IMR-90 (cell line): ENCODE measurements at regions not wholly inside any gene's neighbourhood (a gene's known extent, or its start where the extent isn't known, plus 50 kb on each side); places are given as distances from the start of the nearest gene placed in this dataset.

Source experiments
- ATAC-seq: fragments of 200-7000 bp; cut with Tn5 transposase; 2 replicates; pipeline ENCODE4 v1.9.1; 2020; ENCODE audit warnings: low read depth, mild to moderate bottlenecking, moderate library complexity
- BruUV-seq: library from RNA; stranded (reverse); fragments of 400-500 nt; replicated peaks from 2 replicates; lab custom pipeline; 2021; lab: Mats Ljungman, UMichigan
- CTCF ChIA-PET: fragments of 300-600 bp; formaldehyde crosslinking; extraction: SDS; loops from one replicate; lab custom pipeline; 2021; ENCODE audit warnings: antibody characterized with exemption; lab: Yijun Ruan, JAX
- POLR2A ChIA-PET: fragments of 300-600 bp; sonication (Branson Sonifier 250); formaldehyde crosslinking; loops from one replicate; lab custom pipeline; 2022; ENCODE audit warnings: antibody characterized with exemption; ENCODE audit not compliant: unreplicated experiment; lab: Charles Lee
- DNase-seq: peaks from one replicate; pipeline ENCODE4 v3.0.0; 2013
- H2AFZ ChIP-seq: replicated peaks from 2 replicates; pipeline ENCODE3; 2013; ENCODE audit warnings: low read length, mild to moderate bottlenecking; ENCODE audit not compliant: poor library complexity
- H2AK5ac ChIP-seq: 2 replicates; pipeline ENCODE4 v1.6.1; 2013; ENCODE audit warnings: low read depth, low read length, inconsistent platforms
- H2AK9ac ChIP-seq: replicated peaks from 2 replicates; pipeline ENCODE3; 2013; ENCODE audit warnings: mild to moderate bottlenecking, low read depth, low read length, moderate library complexity; ENCODE audit not compliant: poor library complexity
- H2BK120ac ChIP-seq: 2 replicates; pipeline ENCODE4 v1.6.1; 2013; ENCODE audit warnings: low read depth, low read length, inconsistent platforms
- H2BK15ac ChIP-seq: 3 replicates; pipeline ENCODE4 v1.6.1; 2013; ENCODE audit warnings: low read depth, low read length, inconsistent platforms
- H2BK20ac ChIP-seq: 2 replicates; pipeline ENCODE4 v1.6.1; 2013; ENCODE audit warnings: low read depth, mild to moderate bottlenecking, inconsistent platforms, low read length, moderate library complexity
- H2BK5ac ChIP-seq: 2 replicates; pipeline ENCODE4 v1.6.1; 2013; ENCODE audit warnings: mild to moderate bottlenecking, low read depth, low read length, inconsistent platforms; ENCODE audit not compliant: poor library complexity, severe bottlenecking
- H3K14ac ChIP-seq: replicated peaks from 2 replicates; pipeline ENCODE4 v1.6.1; 2013; ENCODE audit warnings: low read depth, low read length, inconsistent platforms
- H3K18ac ChIP-seq: 2 replicates; pipeline ENCODE4 v1.6.1; 2013; ENCODE audit warnings: low read depth, low read length, control low read depth
- H3K23ac ChIP-seq: 2 replicates; pipeline ENCODE4 v1.6.1; 2013; ENCODE audit warnings: low read depth, low read length, inconsistent platforms
- H3K27ac ChIP-seq: 2 replicates; pipeline ENCODE4 v1.5.1; 2013; ENCODE audit warnings: mild to moderate bottlenecking, control low read depth, low read length; ENCODE audit not compliant: insufficient read depth
- H3K27me3 ChIP-seq: 2 replicates; pipeline ENCODE4 v1.6.1; 2013; ENCODE audit warnings: low read length; ENCODE audit not compliant: control insufficient read depth, insufficient read depth
- H3K36me3 ChIP-seq: 2 replicates; pipeline ENCODE4 v1.6.1; 2013; ENCODE audit warnings: low read length, mixed read lengths; ENCODE audit not compliant: control insufficient read depth, insufficient read depth
- H3K4ac ChIP-seq: 2 replicates; pipeline ENCODE4 v1.6.1; 2013; ENCODE audit warnings: low read depth, low read length, inconsistent platforms
- H3K4me1 ChIP-seq: 2 replicates; pipeline ENCODE4 v1.6.1; 2013; ENCODE audit warnings: low read length, mixed read lengths; ENCODE audit not compliant: control insufficient read depth, insufficient read depth
- H3K4me2 ChIP-seq: 2 replicates; pipeline ENCODE4 v1.6.1; 2013; ENCODE audit warnings: low read depth, mild to moderate bottlenecking, control low read depth, low read length, moderate library complexity
- H3K4me3 ChIP-seq: 2 replicates; pipeline ENCODE4 v1.5.1; 2013; ENCODE audit warnings: low read depth, mild to moderate bottlenecking, control low read depth, low read length, moderate library complexity; ENCODE audit not compliant: insufficient read depth
- H3K56ac ChIP-seq: 2 replicates; pipeline ENCODE4 v1.6.1; 2013; ENCODE audit warnings: low read length, inconsistent platforms; ENCODE audit not compliant: insufficient read depth; ENCODE audit errors: extremely low read depth
- H3K79me1 ChIP-seq, 2 experiments: 2 replicates each; pipeline ENCODE4 v1.6.1; 2013; ENCODE audit warnings: low read length in 2 of 2, inconsistent platforms in 1 of 2, low read depth in 1 of 2
- H3K9ac ChIP-seq: 2 replicates; pipeline ENCODE4 v1.6.1; 2013; ENCODE audit warnings: low read depth, low read length, control low read depth
- H3K9me1 ChIP-seq: 2 replicates; pipeline ENCODE4 v1.6.1; 2013; ENCODE audit warnings: low read length, inconsistent platforms; ENCODE audit not compliant: insufficient read depth
- H3K9me3 ChIP-seq: 2 replicates; pipeline ENCODE4 v1.6.1; 2013; ENCODE audit warnings: low read length; ENCODE audit not compliant: control insufficient read depth, insufficient read depth
- H4K20me1 ChIP-seq: 2 replicates; pipeline ENCODE4 v1.6.1; 2013; ENCODE audit warnings: low read length, inconsistent platforms; ENCODE audit not compliant: insufficient read depth
- H4K5ac ChIP-seq: 2 replicates; pipeline ENCODE4 v1.6.1; 2013; ENCODE audit warnings: mild to moderate bottlenecking, low read depth, low read length, control low read depth
- H4K8ac ChIP-seq, 2 experiments: 2 replicates each; pipeline ENCODE4 v1.6.1; 2013; ENCODE audit warnings: low read depth in 2 of 2, low read length in 2 of 2, control low read depth in 1 of 2, inconsistent platforms in 1 of 2
- H4K91ac ChIP-seq: 2 replicates; pipeline ENCODE4 v1.6.1; 2013; ENCODE audit warnings: low read depth, low read length, inconsistent platforms; ENCODE audit not compliant: insufficient read depth
- CEBPB ChIP-seq: IDR thresholded peaks from 2 replicates; pipeline ENCODE4 v1.6.1; 2012; ENCODE audit warnings: low read depth, low read length, improper control_type of control experiment
- MAFK ChIP-seq: IDR thresholded peaks from 2 replicates; pipeline ENCODE4 v1.6.1; 2012; ENCODE audit warnings: low read depth, low read length, improper control_type of control experiment
- MAZ ChIP-seq: IDR thresholded peaks from 2 replicates; pipeline ENCODE4 v1.6.1; 2012; ENCODE audit warnings: low read depth, mild to moderate bottlenecking, low read length, improper control_type of control experiment, moderate library complexity, borderline replicate concordance
- MXI1 ChIP-seq: IDR thresholded peaks from 2 replicates; pipeline ENCODE4 v1.6.1; 2012; ENCODE audit warnings: low read depth, mild to moderate bottlenecking, low read length, moderate library complexity, borderline replicate concordance
- RAD21 ChIP-seq: IDR thresholded peaks from 2 replicates; pipeline ENCODE4 v1.6.1; 2012; ENCODE audit warnings: low read length, improper control_type of control experiment
- WGBS, 2 experiments: methylation state at CpG; one replicate each; pipeline versions ENCODE4 v1.1.5 to v1.1.7; 2013; ENCODE audit warnings: missing lambda C conversion rate in 2 of 2; ENCODE audit not compliant: insufficient read length in 1 of 2; ENCODE audit errors: extremely low coverage in 2 of 2; 5-methylcytosine and 5-hydroxymethylcytosine counted together
- dilution Hi-C: fragments of 300-500 bp; cut with HindIII; formaldehyde crosslinking; loops from one replicate; pipeline ENCODE4 v1.14.3; 2018; ENCODE audit warnings: low sequenced_read_pairs; ENCODE audit not compliant: unreplicated experiment
- in situ Hi-C: fragments of 300-500 bp; cut with MboI; formaldehyde crosslinking; loops from 3 replicates; pipeline ENCODE4 v1.14.3; 2019; ENCODE audit warnings: low sequenced_read_pairs, inconsistent platforms, mixed read lengths
- intact Hi-C: fragments of 100-400 bp; cut with micrococcal nuclease; formaldehyde crosslinking; loops from 2 replicates; pipeline ENCODE4 v1.10.0; 2022

DNA sequence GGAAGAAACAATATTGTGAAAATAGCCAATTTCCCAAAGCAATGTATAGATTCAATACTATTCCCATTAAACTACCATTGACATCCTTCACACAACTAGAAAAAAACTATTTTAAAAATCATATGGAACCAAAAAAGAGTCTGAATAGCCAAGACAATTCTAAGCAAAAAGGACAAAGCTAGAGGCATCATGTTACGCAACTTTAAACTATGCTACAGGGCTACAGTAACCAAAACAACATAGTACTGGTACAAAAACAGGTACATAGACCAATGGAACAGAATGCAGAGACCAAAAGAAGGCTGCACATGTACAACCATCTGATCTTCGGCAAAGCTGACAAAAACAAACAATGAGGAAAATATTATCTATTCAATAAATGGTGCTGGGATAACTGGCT lies 233.3 kb upstream of the TMPRSS15 start:
- Histone ChIP-seq H4K8ac (no peak overlapping the region), H2AK9ac (no peak overlapping the region), H2AFZ (no peak overlapping the region), H3K9me3 (0 out of 2 replicates have a peak, but pooled peaks cover 2% of the 10 kb centered on the region), H2BK15ac (no peak overlapping the region), H2BK120ac (no peak overlapping the region), H4K91ac (no peak overlapping the region), H3K36me3 (no peaks in the 10 kb centered on the region), H2BK20ac (no peak overlapping the region), H3K4me2 (no peak overlapping the region), H3K4me3 (no peak overlapping the region), H3K18ac (no peak overlapping the region), H3K4me1 (no peaks in the 10 kb centered on the region), H2AK5ac (no peak overlapping the region), H3K27ac (no peak overlapping the region), H3K9me1 (no peaks in the 10 kb centered on the region), H3K4ac (no peak overlapping the region), H4K20me1 (no peaks in the 10 kb centered on the region), H3K9ac (no peak overlapping the region), H3K23ac (no peak overlapping the region), H3K14ac (no peak overlapping the region), H2BK5ac (no peak overlapping the region), H4K5ac (no peak overlapping the region), H3K27me3 (no peaks in the 10 kb centered on the region), H3K79me1 (no peaks in the 10 kb centered on the region), H3K56ac (no peak overlapping the region)
- dilution Hi-C loops, result no loop called here
- CTCF ChIA-PET, result no interaction called here
- no peak for DNase-seq
- in situ Hi-C loops, result loop anchor here (25.0 kb wide), 1 partner anchor 100 kb away; no protein-coding TSS in a partner anchor
- intact Hi-C loops, result no loop called here
- POLR2A ChIA-PET, result no interaction called here
- no TSS peak for BruUV-seq
- ATAC-seq, result no peak
- TF ChIP-seq MAFK, result no peak
- TF ChIP-seq CEBPB, result 0 out of 2 replicates have a peak, but pooled peaks have one; percentile 27
- no peak for TF ChIP-seq RAD21
- no peak for TF ChIP-seq MXI1
- TF ChIP-seq MAZ, result no peak
- WGBS, 2 experiments, result no CpG with 5 or more reads among the region's 2 CpGs
